GM20431 (cell line): ENCODE measurements at regions not wholly inside any gene's neighbourhood (a gene's known extent, or its start where the extent isn't known, plus 50 kb on each side); places are given as distances from the start of the nearest gene placed in this dataset.

ENCODE experiments used
- in situ Hi-C: fragments of 300-500 bp; cut with MseI, MboI; formaldehyde crosslinking; loops from one replicate; pipeline ENCODE4 v1.15.0; 2020; ENCODE audit warnings: low sequenced_read_pairs; ENCODE audit not compliant: unreplicated experiment

- in situ Hi-C loops = no loop called here
These were observed 246.1 kb upstream of the TNP1 start for GRCh38 chr2:217105733-217106649.

- in situ Hi-C loops = no loop called here
These were observed 244.1 kb upstream of the TNP1 start for GRCh38 chr2:217103752-217104545.

GRCh38 chr2:217102956-217103355, 243.1 kb upstream of the TNP1 start:
- in situ Hi-C loops = no loop called here

- in situ Hi-C loops = no loop called here
These were observed 242.1 kb upstream of the TNP1 start for GRCh38 chr2:217101972-217102371.

DNA sequence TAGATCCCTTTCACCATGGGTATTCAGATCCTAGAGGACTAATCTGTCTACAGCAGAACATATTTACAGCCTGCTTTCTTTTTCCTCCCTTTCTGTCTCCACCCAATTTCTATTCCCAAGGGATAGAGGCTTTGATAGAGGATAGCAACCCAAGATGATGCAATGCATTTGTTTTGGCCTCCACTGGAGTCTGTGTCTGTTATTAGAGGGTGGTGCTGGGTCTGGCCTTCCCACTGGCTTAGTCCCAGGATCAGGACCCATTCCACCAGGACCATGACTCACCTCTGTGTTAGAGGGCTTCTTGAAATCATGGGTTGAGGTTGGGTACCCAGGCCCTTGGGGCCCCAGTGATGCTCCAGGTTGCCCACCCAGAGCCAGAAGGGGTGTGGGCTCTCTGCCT, 239.7 kb upstream of the TNP1 start:
- in situ Hi-C loops = no loop called here

- in situ Hi-C loops = no loop called here
These were observed 238.6 kb upstream of the TNP1 start for GRCh38 chr2:217098435-217098834.

GRCh38 chr2:217097346-217097745, 237.5 kb upstream of the TNP1 start:
- in situ Hi-C loops = no loop called here

GRCh38 chr2:217096474-217097225, 236.8 kb upstream of the TNP1 start:
- in situ Hi-C loops = no loop called here

- in situ Hi-C loops = no loop called here
These were observed 235.8 kb upstream of the TNP1 start for GRCh38 chr2:217095511-217096205.

- in situ Hi-C loops = no loop called here
These were observed 233.0 kb upstream of the TNP1 start for GRCh38 chr2:217092710-217093379.

DNA sequence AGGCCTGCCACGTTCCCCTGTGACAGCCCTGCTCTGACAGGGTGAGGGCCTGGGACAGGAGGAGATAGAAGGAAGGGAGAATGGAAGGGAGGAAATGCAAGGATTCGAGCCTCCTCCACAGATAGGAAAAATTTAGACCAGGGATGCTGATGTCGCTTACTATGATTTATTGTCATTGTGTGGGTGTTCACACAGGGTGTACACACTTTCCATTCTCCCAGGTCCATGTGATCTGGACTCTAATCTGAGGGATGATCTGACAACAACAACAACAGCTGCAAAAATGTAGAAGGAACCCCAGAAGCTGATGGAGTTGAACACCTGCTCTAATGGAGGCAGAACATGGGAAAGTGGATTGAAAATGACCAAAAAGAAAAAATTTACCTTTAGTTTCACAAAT, 231.7 kb upstream of the TNP1 start:
- in situ Hi-C loops = no loop called here

GRCh38 chr2:217090884-217091283, 231.0 kb upstream of the TNP1 start:
- in situ Hi-C loops = no loop called here

DNA sequence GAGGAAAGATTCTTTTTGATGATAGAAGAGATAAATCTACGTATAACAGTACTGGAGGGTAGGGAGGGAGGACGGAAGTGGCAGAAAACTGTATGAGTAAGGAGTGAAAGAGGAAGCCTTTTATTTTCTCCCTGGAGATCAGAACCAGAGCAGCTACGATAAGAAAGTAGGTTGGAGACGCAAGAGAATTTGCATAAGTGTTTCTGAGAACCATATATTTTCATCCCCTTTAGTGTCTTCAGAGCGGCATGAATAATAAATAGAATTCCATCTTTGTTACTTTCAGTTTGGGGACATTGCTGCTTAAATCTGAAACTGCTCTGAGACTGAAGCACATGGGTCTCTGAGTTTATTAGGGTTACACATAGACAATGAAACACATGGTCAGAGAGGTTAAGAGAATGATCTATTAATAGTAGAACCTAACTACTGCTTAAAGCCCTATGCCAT, 230.2 kb upstream of the TNP1 start:
- in situ Hi-C loops = no loop called here

DNA sequence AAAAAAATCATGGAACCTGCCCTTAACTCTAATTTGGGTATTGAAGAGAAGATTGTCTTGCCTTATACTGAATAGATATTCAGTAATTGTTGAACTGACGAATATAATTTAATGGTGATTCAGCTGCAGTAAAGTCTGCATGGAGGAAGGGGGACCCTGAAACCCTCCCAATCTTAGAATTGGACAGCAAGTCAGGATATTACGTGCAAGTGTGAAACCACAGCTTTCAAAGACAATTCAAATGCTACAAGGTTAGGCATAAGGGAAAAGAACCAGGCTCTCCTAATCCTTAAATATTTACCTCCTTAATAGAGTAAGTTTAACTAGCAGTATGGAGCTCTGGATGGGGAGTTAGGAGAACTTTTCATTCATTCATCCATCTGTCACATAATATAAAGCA, 226.9 kb upstream of the TNP1 start:
- in situ Hi-C loops = no loop called here

GRCh38 chr2:217086038-217086522, 226.2 kb upstream of the TNP1 start:
- in situ Hi-C loops = no loop called here

- in situ Hi-C loops = no loop called here
These were observed 225.7 kb upstream of the TNP1 start for GRCh38 chr2:217085543-217085942.

DNA sequence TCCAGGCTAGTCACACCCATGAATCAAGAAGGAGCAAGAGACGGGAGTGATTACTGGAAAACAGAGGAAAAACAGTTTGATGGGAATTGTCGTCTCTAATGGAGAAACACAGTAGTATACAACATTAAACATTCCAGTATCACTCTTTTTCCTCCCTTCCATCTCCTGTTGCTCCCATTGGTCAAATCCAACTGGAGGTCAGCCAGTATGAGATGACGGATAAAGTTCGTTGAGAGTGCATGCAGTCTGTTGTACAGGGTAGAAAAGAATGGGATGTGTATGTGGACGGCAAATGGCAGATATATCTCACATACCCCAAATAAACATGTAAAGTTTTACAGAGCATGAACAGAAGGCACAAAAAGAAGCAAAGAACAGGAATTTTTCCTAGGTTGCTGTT, 221.9 kb upstream of the TNP1 start:
- in situ Hi-C loops = no loop called here

DNA sequence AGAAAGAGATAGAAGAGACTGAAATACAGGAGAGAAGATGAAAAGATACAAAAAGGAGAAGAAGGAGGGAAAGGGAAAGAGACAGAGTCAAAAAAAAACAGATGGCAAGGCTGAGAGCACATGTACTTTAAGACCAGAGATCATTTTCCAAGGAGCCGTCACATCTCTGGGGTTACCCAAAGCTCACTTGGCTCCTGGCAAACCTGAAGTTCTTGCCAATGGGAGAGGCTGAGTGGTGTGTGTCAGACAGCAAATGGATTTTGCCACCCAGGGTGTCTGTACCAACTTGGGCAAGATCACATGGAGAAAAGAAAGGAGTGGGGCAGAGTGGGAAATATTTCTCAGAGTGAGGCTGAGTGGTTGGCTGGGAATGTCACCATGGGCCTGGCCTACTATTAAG, 219.3 kb upstream of the TNP1 start:
- in situ Hi-C loops = no loop called here

GRCh38 chr2:217077831-217078407, 218.1 kb upstream of the TNP1 start:
- in situ Hi-C loops = no loop called here
